Spleen (tissue), 7 donors: ENCODE measurements at regions not wholly inside any gene's neighbourhood (a gene's known extent, or its start where the extent isn't known, plus 50 kb on each side); places are given as distances from the start of the nearest gene placed in this dataset.

Experiments used
- CTCF ChIP-seq, 11 experiments: fragments of 200-600 bp in 7 of 11; fragments of 450-650 bp in 4 of 11; sonication (generic) in 4 of 11; IDR thresholded peaks in 8 of 11; conservative IDR thresholded peaks in 3 of 11; 1 replicate in 7 of 11; 2 replicates in 4 of 11; pipeline versions ENCODE4 v1.4.0 to v1.8.0; 2016 to 2021; ENCODE audit warnings: antibody characterized with exemption in 11 of 11, inconsistent platforms in 4 of 11, mild to moderate bottlenecking in 1 of 11
- POLR2A ChIP-seq, 3 donors: fragments of 450-650 bp; IDR thresholded peaks; one replicate each; pipeline ENCODE4 v1.5.1; 2017; ENCODE audit warnings: antibody characterized with exemption in 3 of 3, mild to moderate bottlenecking in 1 of 3
- donor health status: DM: no; HTN: no; CAD: no; lungs with moderate emphysema.
- donor health status: DM: no; HTN: no; CAD: no.
- donor health status: DM: no; HTN: no; CAD: no.

- TF ChIP-seq CTCF (IDR thresholded peaks at IDR 0.05 in 8 of 11, conservative IDR thresholded peaks at IDR 0.05 in 3 of 11) (no peak), POLR2A (IDR thresholded peaks at IDR 0.05) (no peak)
Observed at GRCh38 chr13:80399340-80400163, 58.6 kb upstream of the SPRY2 start.
